NCI-H1694 (cell line): ENCODE measurements at regions not wholly inside any gene's neighbourhood (a gene's known extent, or its start where the extent isn't known, plus 50 kb on each side); places are given as distances from the start of the nearest gene placed in this dataset.
"Not testable (repeated sequence)": the region's sequence is repeated elsewhere in the genome, so short reads cannot be mapped to it uniquely, and the experiment has no call there.

Experiments
- DNase-seq: peaks from one replicate; lab custom pipeline; 2025; lab: John Stamatoyannopoulos, UW

GRCh38 chr10:33956322-33956721, 621.9 kb upstream of the NRP1 start:
- not testable (repeated sequence) for DNase-seq

GRCh38 chr10:33955676-33956075, 621.2 kb upstream of the NRP1 start:
- DNase-seq, result no peak

GRCh38 chr10:33952692-33953360, 618.4 kb upstream of the NRP1 start:
- DNase-seq, result no peak

- no peak for DNase-seq
Observed at GRCh38 chr10:33950206-33950605, 615.7 kb upstream of the NRP1 start.

GRCh38 chr10:33947544-33947943, 613.1 kb upstream of the NRP1 start:
- DNase-seq, result no peak

- DNase-seq, result no peak
Observed at GRCh38 chr10:33945051-33945450, 610.6 kb upstream of the NRP1 start.

GRCh38 chr10:33942508-33942907, 608.0 kb upstream of the NRP1 start:
- no peak for DNase-seq

GRCh38 chr10:33939892-33940291, 605.4 kb upstream of the NRP1 start:
- DNase-seq, result no peak

- no peak for DNase-seq
Observed at GRCh38 chr10:33939410-33939809, 604.9 kb upstream of the NRP1 start.

GRCh38 chr10:33938001-33938400, 603.5 kb upstream of the NRP1 start:
- no peak for DNase-seq

GRCh38 chr10:33937036-33937730, 602.7 kb upstream of the NRP1 start:
- DNase-seq, result no peak

GRCh38 chr10:33935350-33935749, 600.9 kb upstream of the NRP1 start:
- no peak for DNase-seq

GRCh38 chr10:33930079-33930478, 595.6 kb upstream of the NRP1 start:
- DNase-seq, result no peak

- DNase-seq, result no peak
Observed at GRCh38 chr10:33927347-33927746, 592.9 kb upstream of the NRP1 start.

- no peak for DNase-seq
Observed at GRCh38 chr10:33921970-33922605, 587.6 kb upstream of the NRP1 start.

GRCh38 chr10:33920351-33920750, 585.9 kb upstream of the NRP1 start:
- DNase-seq, result no peak

GRCh38 chr10:33919244-33919643, 584.8 kb upstream of the NRP1 start:
- no peak for DNase-seq

GRCh38 chr10:33917069-33917780, 582.8 kb upstream of the NRP1 start:
- peak; percentile 2 for DNase-seq

- no peak for DNase-seq
Observed at GRCh38 chr10:33914746-33915145, 580.3 kb upstream of the NRP1 start.

GRCh38 chr10:33913194-33913593, 578.7 kb upstream of the NRP1 start:
- no peak for DNase-seq

GRCh38 chr10:33909476-33909875, 575.0 kb upstream of the NRP1 start:
- DNase-seq, result not testable (repeated sequence)

GRCh38 chr10:33901166-33901565, 566.7 kb upstream of the NRP1 start:
- DNase-seq, result no peak

GRCh38 chr10:33900596-33900995, 566.1 kb upstream of the NRP1 start:
- DNase-seq, result no peak
